ENCODE measurements at regions not wholly inside any gene's neighbourhood (a gene's known extent, or its start where the extent isn't known, plus 50 kb on each side); places are given as distances from the start of the nearest gene placed in this dataset.
A peak's percentile ranks its signal among the peaks of the same experiment; 100 is the strongest.

GRCh38 chr11:39443424-39444022 lies 2015.9 kb downstream of the LRRC4C start:
- no peak for TF ChIP-seq POLR2AphosphoS5 (IDR thresholded peaks at IDR 0.05)
- TF ChIP-seq, protein P1, sequence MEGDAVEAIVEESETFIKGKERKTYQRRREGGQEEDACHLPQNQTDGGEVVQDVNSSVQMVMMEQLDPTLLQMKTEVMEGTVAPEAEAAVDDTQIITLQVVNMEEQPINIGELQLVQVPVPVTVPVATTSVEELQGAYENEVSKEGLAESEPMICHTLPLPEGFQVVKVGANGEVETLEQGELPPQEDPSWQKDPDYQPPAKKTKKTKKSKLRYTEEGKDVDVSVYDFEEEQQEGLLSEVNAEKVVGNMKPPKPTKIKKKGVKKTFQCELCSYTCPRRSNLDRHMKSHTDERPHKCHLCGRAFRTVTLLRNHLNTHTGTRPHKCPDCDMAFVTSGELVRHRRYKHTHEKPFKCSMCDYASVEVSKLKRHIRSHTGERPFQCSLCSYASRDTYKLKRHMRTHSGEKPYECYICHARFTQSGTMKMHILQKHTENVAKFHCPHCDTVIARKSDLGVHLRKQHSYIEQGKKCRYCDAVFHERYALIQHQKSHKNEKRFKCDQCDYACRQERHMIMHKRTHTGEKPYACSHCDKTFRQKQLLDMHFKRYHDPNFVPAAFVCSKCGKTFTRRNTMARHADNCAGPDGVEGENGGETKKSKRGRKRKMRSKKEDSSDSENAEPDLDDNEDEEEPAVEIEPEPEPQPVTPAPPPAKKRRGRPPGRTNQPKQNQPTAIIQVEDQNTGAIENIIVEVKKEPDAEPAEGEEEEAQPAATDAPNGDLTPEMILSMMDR (IDR thresholded peaks at IDR 0.05), result no peak
- Histone ChIP-seq H3K4me3 (no peak overlapping the region), H3K9me3 (peaks cover 0 to 8% (median 3%) of the 10 kb centered on the region in 4 donors), H3K27ac (no peak overlapping the region), H3K27me3 (no peaks in the 10 kb centered on the region), H3K36me3 (no peaks in the 10 kb centered on the region), H3K4me1 (no peaks in the 10 kb centered on the region)
- DNase-seq, result no peak
- intact Hi-C loops (cut with DNase I; ENCODE audit: low total_unique reads), result no loop called here

- WGBS, 5 donors, result 88 to 94% (median 93%) methylated on average over 14 to 20 of the region's 20 CpGs
- Histone ChIP-seq H3K9me3 (peaks cover 0 to 8% (median 3%) of the 10 kb centered on the region in 4 donors), H3K27me3 (no peaks in the 10 kb centered on the region), H3K27ac (no peak overlapping the region), H3K4me3 (no peak overlapping the region), H3K36me3 (no peaks in the 10 kb centered on the region), H3K4me1 (no peaks in the 10 kb centered on the region)
- TF ChIP-seq POLR2A (IDR thresholded peaks at IDR 0.05) (no peak), POLR2AphosphoS5 (IDR thresholded peaks at IDR 0.05) (no peak), EP300 (IDR thresholded peaks at IDR 0.05) (no peak)
- TF ChIP-seq, protein P1 (IDR thresholded peaks at IDR 0.05), result no peak
- no peak for DNase-seq
- intact Hi-C loops (cut with DNase I; ENCODE audit: low total_unique reads), result no loop called here
These were observed 2017.3 kb downstream of the LRRC4C start for GRCh38 chr11:39442177-39442576.

GRCh38 chr11:39435641-39436040 lies 2023.8 kb downstream of the LRRC4C start:
- H3K27ac ChIP-seq, result no peak overlapping the region
- H3K4me1 ChIP-seq, result no peaks in the 10 kb centered on the region
- no peaks in the 10 kb centered on the region for H3K9me3 ChIP-seq
- 86 to 94% (median 92%) methylated on average over 3 of the region's 3 CpGs for WGBS, 5 donors
- intact Hi-C loops (cut with DNase I; ENCODE audit: low total_unique reads), result no loop called here
- no peaks in the 10 kb centered on the region for H3K36me3 ChIP-seq
- H3K4me3 ChIP-seq, result no peak overlapping the region
- TF ChIP-seq POLR2AphosphoS5 (IDR thresholded peaks at IDR 0.05), result no peak
- no peak for TF ChIP-seq EP300 (IDR thresholded peaks at IDR 0.05)
- TF ChIP-seq, protein P1 (IDR thresholded peaks at IDR 0.05), result no peak
- no peak for TF ChIP-seq POLR2A (IDR thresholded peaks at IDR 0.05)
- no peak for DNase-seq
- H3K27me3 ChIP-seq, result no peaks in the 10 kb centered on the region

DNA sequence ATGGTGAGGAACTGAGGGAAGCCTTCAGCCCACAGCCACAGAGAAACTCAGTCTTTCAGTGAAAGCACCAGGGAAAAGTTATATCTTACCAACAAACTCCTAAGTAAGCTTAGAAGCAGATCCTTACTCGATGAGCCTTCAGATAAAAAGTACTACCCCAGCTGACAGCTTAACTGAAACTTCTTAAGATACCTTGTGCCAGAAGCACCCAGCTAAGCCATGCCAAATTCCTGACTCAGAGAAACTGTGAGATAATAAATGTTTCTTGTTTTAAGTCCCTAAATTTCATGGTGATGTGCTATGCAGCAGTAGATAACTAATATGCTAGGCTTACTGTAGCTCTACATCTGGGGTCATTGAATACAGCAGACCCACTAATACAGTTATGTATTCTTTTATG lies 2025.0 kb downstream of the LRRC4C start:
- 62 to 88% (median 81%) methylated on average over 1 of the region's 1 CpG for WGBS, 5 donors
- intact Hi-C loops (cut with DNase I; ENCODE audit: low total_unique reads), result no loop called here
- H3K27ac ChIP-seq, result no peak overlapping the region
- H3K4me3 ChIP-seq, result no peak overlapping the region
- no peak for DNase-seq
- no peaks in the 10 kb centered on the region for H3K27me3 ChIP-seq
- TF ChIP-seq EP300 (IDR thresholded peaks at IDR 0.05), result no peak
- no peaks in the 10 kb centered on the region for H3K36me3 ChIP-seq
- no peaks in the 10 kb centered on the region for H3K4me1 ChIP-seq
- no peaks in the 10 kb centered on the region for H3K9me3 ChIP-seq

- no peaks in the 10 kb centered on the region for H3K27me3 ChIP-seq
- H3K9me3 ChIP-seq, result no peaks in the 10 kb centered on the region
- H3K4me1 ChIP-seq, result no peaks in the 10 kb centered on the region
- TF ChIP-seq POLR2A (IDR thresholded peaks at IDR 0.05) (no peak), POLR2AphosphoS5 (IDR thresholded peaks at IDR 0.05) (no peak), EP300 (IDR thresholded peaks at IDR 0.05) (no peak)
- TF ChIP-seq, protein P1 (IDR thresholded peaks at IDR 0.05), result no peak
- DNase-seq, result peak in 1 of 2 donors; percentile 1
- H3K27ac ChIP-seq, result no peak overlapping the region
- H3K4me3 ChIP-seq, result no peak overlapping the region
- H3K36me3 ChIP-seq, result no peaks in the 10 kb centered on the region
- WGBS, 5 donors, result 0 to 23% (median 13%) methylated on average over 1 of the region's 1 CpG
- intact Hi-C loops (cut with DNase I; ENCODE audit: low total_unique reads), result no loop called here
These were observed 2026.5 kb downstream of the LRRC4C start for GRCh38 chr11:39432929-39433328.

Data from stomach (tissue), 8 donors.